HCT116 (cell line): ENCODE measurements at regions not wholly inside any gene's neighbourhood (a gene's known extent, or its start where the extent isn't known, plus 50 kb on each side); places are given as distances from the start of the nearest gene placed in this dataset.

Experiments
- ATAC-seq: fragments of 200-7000 bp; cut with Tn5 transposase; 2 replicates; pipeline ENCODE4 v1.9.1; 2020; ENCODE audit warnings: mild to moderate bottlenecking, moderate library complexity
- BruUV-seq: library from RNA; stranded (reverse); fragments of 400-500 nt; replicated peaks from 2 replicates; lab custom pipeline; 2021; lab: Mats Ljungman, UMichigan
- CTCF ChIA-PET: fragments of 300-600 bp; sonication (Branson Sonifier 250); formaldehyde crosslinking; loops from one replicate; lab custom pipeline; 2021; ENCODE audit warnings: antibody characterized with exemption; lab: Charles Lee
- POLR2A ChIA-PET: fragments of 300-600, 350-600 bp; sonication (Branson Sonifier 250); formaldehyde crosslinking; loops from one replicate; lab custom pipeline; 2021; ENCODE audit warnings: antibody characterized with exemption; lab: Charles Lee
- RAD21 ChIA-PET, 2 experiments: fragments of 300-600 bp; sonication (Branson Sonifier 250); formaldehyde crosslinking; loops; one replicate each; lab custom pipeline; 2023; ENCODE audit warnings: low total read pairs in 2 of 2; ENCODE audit not compliant: uncharacterized antibody in 2 of 2, unreplicated experiment in 2 of 2, low non-redundant PET in 1 of 2; lab: Charles Lee
- DNase-seq: peaks from one replicate; pipeline ENCODE4 v3.0.0-alpha.2; 2010; ENCODE audit warnings: low read depth, low spot score
- H2AFZ ChIP-seq: fragments of 200-600 bp; shearing (Covaris generic), sonication (generic); 2 replicates; pipeline ENCODE4 v1.6.1; 2017; ENCODE audit warnings: low read depth, mixed run types, mixed read lengths, antibody characterized with exemption, low read length; ENCODE audit not compliant: poor library complexity, severe bottlenecking
- H3K27ac ChIP-seq: 2 replicates; pipeline ENCODE4 v1.5.1; 2012; ENCODE audit warnings: low read depth, low read length
- H3K27me3 ChIP-seq: fragments of 200-600 bp; sonication (generic); 2 replicates; pipeline ENCODE4 v1.6.1; 2016; ENCODE audit warnings: mixed run types, low read length, mixed read lengths; ENCODE audit not compliant: insufficient read depth
- H3K36me3 ChIP-seq, 2 experiments: fragments of 200-500 bp in 1 of 2; fragments of 200-600 bp in 1 of 2; sonication (Bioruptor generic) in 1 of 2; sonication (generic) in 1 of 2; 2 replicates each; pipeline versions ENCODE4 v1.5.1 to v1.6.1; 2014 to 2016; ENCODE audit warnings: low read length in 2 of 2, inconsistent platforms in 1 of 2, mixed read lengths in 1 of 2, mixed run types in 1 of 2; ENCODE audit not compliant: insufficient read depth in 2 of 2, control insufficient read depth in 1 of 2
- H3K4me1 ChIP-seq, 2 experiments: fragments of 200-600 bp in 1 of 2; sonication (generic) in 1 of 2; 2 replicates each; pipeline versions ENCODE4 v1.5.1 to v1.6.1; 2012 to 2017; ENCODE audit warnings: low read length in 2 of 2, inconsistent platforms in 1 of 2, mild to moderate bottlenecking in 1 of 2, mixed read lengths in 1 of 2, mixed run types in 1 of 2, moderate library complexity in 1 of 2; ENCODE audit not compliant: insufficient read depth in 2 of 2, control insufficient read depth in 1 of 2
- H3K4me2 ChIP-seq: fragments of 200-600 bp; sonication (generic); 2 replicates; pipeline ENCODE4 v1.6.1; 2017; ENCODE audit warnings: mixed run types, low read length, mixed read lengths
- H3K4me3 ChIP-seq, 2 experiments: fragments of 200-600 bp in 1 of 2; sonication (generic) in 1 of 2; replicated peaks in 1 of 2; 2 replicates each; pipeline ENCODE4 v1.5.1; 2011 to 2016; ENCODE audit warnings: low read length in 2 of 2, control low read depth in 1 of 2, low read depth in 1 of 2, mild to moderate bottlenecking in 1 of 2, mixed read lengths in 1 of 2, mixed run types in 1 of 2
- H3K79me2 ChIP-seq: fragments of 200-600 bp; sonication (generic); 2 replicates; pipeline ENCODE4 v1.6.1; 2017; ENCODE audit warnings: mild to moderate bottlenecking, mixed run types, low read length, moderate library complexity, mixed read lengths; ENCODE audit not compliant: insufficient read depth
- H3K9ac ChIP-seq: fragments of 200-600 bp; sonication (generic); 2 replicates; pipeline ENCODE4 v1.6.1; 2016; ENCODE audit warnings: low read length, mixed read lengths
- H3K9me2 ChIP-seq: fragments of 200-600 bp; sonication (generic), shearing (Covaris generic); 2 replicates; pipeline ENCODE4 v1.6.1; 2017; ENCODE audit warnings: mixed run types, mild to moderate bottlenecking, moderate library complexity; ENCODE audit not compliant: insufficient read depth
- H3K9me3 ChIP-seq, 2 experiments: fragments of 200-500 bp in 1 of 2; fragments of 200-600 bp in 1 of 2; sonication (Bioruptor generic) in 1 of 2; sonication (generic) in 1 of 2; 2 replicates each; pipeline ENCODE4 v1.6.1; 2014 to 2017; ENCODE audit warnings: low read length in 2 of 2, mixed read lengths in 2 of 2, inconsistent platforms in 1 of 2, low read depth in 1 of 2, mild to moderate bottlenecking in 1 of 2, mixed run types in 1 of 2, moderate library complexity in 1 of 2; ENCODE audit not compliant: control insufficient read depth in 1 of 2, insufficient read depth in 1 of 2
- H4K20me1 ChIP-seq: fragments of 200-600 bp; sonication (generic), shearing (Covaris generic); 2 replicates; pipeline ENCODE4 v1.6.1; 2017; ENCODE audit warnings: mixed run types, mild to moderate bottlenecking, moderate library complexity; ENCODE audit not compliant: insufficient read depth
- ATF3 ChIP-seq: IDR thresholded peaks from 2 replicates; pipeline ENCODE4 v1.6.1; 2012
- CBX3 ChIP-seq: IDR thresholded peaks from 2 replicates; pipeline ENCODE4 v1.6.1; 2012; ENCODE audit warnings: low read depth
- CEBPB ChIP-seq: IDR thresholded peaks from 2 replicates; pipeline ENCODE4 v1.6.1; 2012; ENCODE audit warnings: low read depth
- CTCF ChIP-seq, 3 experiments: fragments of 200-600 bp in 1 of 3; sonication (generic) in 1 of 3; IDR thresholded peaks in 2 of 3; conservative IDR thresholded peaks in 1 of 3; 2 replicates each; pipeline ENCODE4 v1.5.1; 2012 to 2017; ENCODE audit warnings: low read depth in 2 of 3, low read length in 2 of 3, antibody characterized with exemption in 1 of 3, borderline replicate concordance in 1 of 3, control low read depth in 1 of 3, mild to moderate bottlenecking in 1 of 3, mixed read lengths in 1 of 3, mixed run types in 1 of 3, moderate library complexity in 1 of 3; ENCODE audit not compliant: insufficient read depth in 1 of 3
- EGR1 ChIP-seq: IDR thresholded peaks from 2 replicates; pipeline ENCODE4 v1.6.1; 2012; ENCODE audit warnings: low read depth
- EZH2 ChIP-seq: fragments of 200-600 bp; sonication (generic); IDR thresholded peaks from 2 replicates; pipeline ENCODE4 v1.6.1; 2017; ENCODE audit warnings: antibody characterized with exemption, mixed run types
- FOSL1 ChIP-seq: IDR thresholded peaks from 2 replicates; pipeline ENCODE4 v1.6.1; 2012; ENCODE audit warnings: low read depth
- POLR2A ChIP-seq: IDR thresholded peaks from 2 replicates; pipeline ENCODE4 v1.7.0; 2011; ENCODE audit warnings: borderline replicate concordance; ENCODE audit not compliant: insufficient read depth, insufficient read length; ENCODE audit errors: extremely low read depth
- RAD21 ChIP-seq: IDR thresholded peaks from 2 replicates; pipeline ENCODE4 v1.6.1; 2012; ENCODE audit warnings: low read depth, mild to moderate bottlenecking
- SIN3A ChIP-seq: IDR thresholded peaks from 2 replicates; pipeline ENCODE4 v1.6.1; 2012; ENCODE audit warnings: low read depth
- SP1 ChIP-seq: IDR thresholded peaks from 2 replicates; pipeline ENCODE4 v1.6.1; 2012; ENCODE audit warnings: low read depth
- SRF ChIP-seq: IDR thresholded peaks from 2 replicates; pipeline ENCODE4 v1.6.1; 2012; ENCODE audit warnings: low read depth
- TCF7L2 ChIP-seq: IDR thresholded peaks from 2 replicates; pipeline ENCODE4 v1.7.0; 2011; ENCODE audit warnings: borderline replicate concordance, inconsistent platforms; ENCODE audit not compliant: insufficient read depth, insufficient read length; ENCODE audit errors: extremely low read depth
- YY1 ChIP-seq: IDR thresholded peaks from 2 replicates; pipeline ENCODE4 v1.6.1; 2011; ENCODE audit warnings: low read length, low read depth, moderate library complexity, mild to moderate bottlenecking; ENCODE audit not compliant: insufficient replicate concordance; ENCODE audit errors: extremely low read depth
- ZFX ChIP-seq: fragments of 450-650 bp; IDR thresholded peaks from 2 replicates; pipeline ENCODE4 v1.6.1; 2017
- ZNF274 ChIP-seq: fragments of 200-500 bp; sonication (Bioruptor generic); IDR thresholded peaks from 2 replicates; pipeline ENCODE4 v1.6.1; 2014; ENCODE audit warnings: mild to moderate bottlenecking, low read depth, low read length, inconsistent platforms
- intact Hi-C: fragments of 100-400 bp; cut with micrococcal nuclease; formaldehyde crosslinking; loops from 2 replicates; pipeline ENCODE4 v1.10.0; 2022

GRCh38 chr3:88267847-88268246, 118.1 kb downstream of the C3orf38 start:
- ChIA-PET CTCF (no interaction called here), POLR2A (no interaction called here), RAD21 (no interaction called here)
- H3K9ac ChIP-seq: no peak overlapping the region
- no peak overlapping the region for H3K4me3 ChIP-seq
- H4K20me1 ChIP-seq: no peaks in the 10 kb centered on the region
- DNase-seq (no peak), ATAC-seq (no peak)
- H3K9me2 ChIP-seq: no peaks in the 10 kb centered on the region
- H3K4me2 ChIP-seq: no peak overlapping the region
- no TSS peak for BruUV-seq
- no peaks in the 10 kb centered on the region for H3K9me3 ChIP-seq
- no peak overlapping the region for H3K27ac ChIP-seq
- H3K36me3 ChIP-seq: no peaks in the 10 kb centered on the region
- no peaks in the 10 kb centered on the region for H3K4me1 ChIP-seq
- no peaks in the 10 kb centered on the region for H3K79me2 ChIP-seq
- no peaks in the 10 kb centered on the region for H3K27me3 ChIP-seq
- TF ChIP-seq SIN3A (no peak), RAD21 (no peak), CTCF (IDR thresholded peaks at IDR 0.05 in 2 of 3, conservative IDR thresholded peaks at IDR 0.05 in 1 of 3; ENCODE audit: borderline replicate concordance in 1 of 3, insufficient read depth in 1 of 3, low read depth in 2 of 3, low read length in 2 of 3) (no peak), SP1 (no peak), EGR1 (no peak), CEBPB (no peak)
- intact Hi-C loops: no loop called here
- H2AFZ ChIP-seq: no peak overlapping the region

- DNase-seq: no peak
- H3K4me3 ChIP-seq: no peak overlapping the region
- H3K4me1 ChIP-seq: no peaks in the 10 kb centered on the region
- ChIA-PET POLR2A (no interaction called here), RAD21 (no interaction called here), CTCF (no interaction called here)
- H3K9me3 ChIP-seq: no peaks in the 10 kb centered on the region
- BruUV-seq: no TSS peak
- no peak overlapping the region for H2AFZ ChIP-seq
- no peaks in the 10 kb centered on the region for H3K36me3 ChIP-seq
- TF ChIP-seq SP1: no peak
- TF ChIP-seq SRF: no peak
- no peak for TF ChIP-seq FOSL1
- TF ChIP-seq YY1: no peak
- TF ChIP-seq ATF3: no peak
- TF ChIP-seq TCF7L2: no peak
- no peak for TF ChIP-seq EZH2
- TF ChIP-seq CBX3: no peak
- no peak for TF ChIP-seq ZNF274
- no peak for TF ChIP-seq CEBPB
- no peak for TF ChIP-seq POLR2A
- no peak for TF ChIP-seq ZFX
- no peak for TF ChIP-seq EGR1
- intact Hi-C loops: no loop called here
- no peaks in the 10 kb centered on the region for H3K27me3 ChIP-seq
- H3K79me2 ChIP-seq: no peaks in the 10 kb centered on the region
- no peaks in the 10 kb centered on the region for H3K9me2 ChIP-seq
- no peak for ATAC-seq
- no peak overlapping the region for H3K27ac ChIP-seq
- no peaks in the 10 kb centered on the region for H4K20me1 ChIP-seq
- H3K9ac ChIP-seq: no peak overlapping the region
- no peak overlapping the region for H3K4me2 ChIP-seq
Measured at GRCh38 chr3:88280326-88280725, 130.6 kb downstream of the C3orf38 start.
